AG09319 (cell line): ENCODE measurements at regions not wholly inside any gene's neighbourhood (a gene's known extent, or its start where the extent isn't known, plus 50 kb on each side); places are given as distances from the start of the nearest gene placed in this dataset.

Experiments
- DNase-seq: peaks from one replicate; pipeline ENCODE4 v3.0.0-alpha.2; 2010; ENCODE audit warnings: low read depth; ENCODE audit errors: extremely low read depth
- CTCF ChIP-seq: IDR thresholded peaks from 2 replicates; pipeline ENCODE4 v1.5.1; 2011; ENCODE audit warnings: low read depth, mild to moderate bottlenecking, inconsistent platforms, low read length, moderate library complexity

- no peak for DNase-seq
- TF ChIP-seq CTCF: no peak
These were observed 259.3 kb upstream of the GATB start for GRCh38 chr4:152020073-152020472.

GRCh38 chr4:152016303-152016620, 255.5 kb upstream of the GATB start:
- DNase-seq: no peak
- no peak for TF ChIP-seq CTCF

GRCh38 chr4:152015597-152016302, 254.9 kb upstream of the GATB start:
- no peak for TF ChIP-seq CTCF
- DNase-seq: no peak

- no peak for TF ChIP-seq CTCF
- DNase-seq: no peak
These were observed 253.5 kb upstream of the GATB start for GRCh38 chr4:152014280-152014679.

- no peak for DNase-seq
These were observed 250.7 kb upstream of the GATB start for GRCh38 chr4:152011469-152011868.

GRCh38 chr4:152010710-152011079, 249.9 kb upstream of the GATB start:
- TF ChIP-seq CTCF: no peak

More at GRCh38 chr4:152011469-152011868, 250.7 kb upstream of the GATB start:
- no peak for TF ChIP-seq CTCF

GRCh38 chr4:152009983-152010709, 249.3 kb upstream of the GATB start:
- DNase-seq: no peak
- TF ChIP-seq CTCF: no peak

More at GRCh38 chr4:152010710-152011079, 249.9 kb upstream of the GATB start:
- DNase-seq: no peak
